ENCODE measurements at regions not wholly inside any gene's neighbourhood (a gene's known extent, or its start where the extent isn't known, plus 50 kb on each side); places are given as distances from the start of the nearest gene placed in this dataset.

DNA sequence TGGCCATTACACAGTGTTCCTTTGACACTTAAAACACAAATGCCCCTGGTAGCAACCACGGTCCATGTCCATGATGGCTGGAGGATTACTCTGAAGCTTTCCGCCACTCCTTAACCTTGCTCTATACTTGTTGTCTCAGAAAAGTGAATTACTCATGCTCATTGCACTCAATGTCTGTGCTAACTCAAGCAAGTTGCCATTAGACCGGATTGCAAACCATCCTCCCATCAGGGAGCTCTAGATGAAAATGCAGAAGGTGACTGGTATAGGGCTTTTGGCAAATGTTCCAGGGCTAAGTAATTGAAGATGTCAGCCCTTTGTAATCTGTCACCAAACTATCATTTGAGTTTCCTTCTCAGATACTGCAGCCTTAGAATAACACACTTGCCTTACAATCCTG, 1288.3 kb upstream of the B3GALT2 start:
- Histone ChIP-seq H3K9ac (ENCODE audit: low read length) (no peak overlapping the region), H3K4me1 (ENCODE audit: control insufficient read depth in 1 of 2, insufficient read depth in 2 of 2, low read length in 2 of 2) (no peaks in the 10 kb centered on the region), H3K4me2 (ENCODE audit: low read length) (no peak overlapping the region), H2AFZ (ENCODE audit: low read depth, low read length, poor library complexity, severe bottlenecking) (no peak overlapping the region), H3K9me3 (ENCODE audit: control insufficient read depth in 1 of 2, insufficient read depth in 1 of 2, low read depth in 1 of 2, low read length in 2 of 2) (no peaks in the 10 kb centered on the region), H4K20me1 (ENCODE audit: insufficient read depth) (no peaks in the 10 kb centered on the region), H3K9me2 (ENCODE audit: insufficient read depth) (no peaks in the 10 kb centered on the region), H3K4me3 (replicated peaks in 1 of 2; ENCODE audit: low read depth in 1 of 2, low read length in 2 of 2) (no peak overlapping the region), H3K27me3 (ENCODE audit: insufficient read depth, low read length) (no peaks in the 10 kb centered on the region), H3K36me3 (ENCODE audit: control insufficient read depth in 1 of 2, insufficient read depth in 2 of 2, low read length in 2 of 2) (no peaks in the 10 kb centered on the region), H3K79me2 (ENCODE audit: insufficient read depth, low read length) (no peaks in the 10 kb centered on the region), H3K27ac (ENCODE audit: low read depth, low read length) (no peak overlapping the region)
- ChIA-PET POLR2A (no interaction called here), CTCF (no interaction called here), RAD21 (ENCODE audit: low non-redundant PET in 1 of 2, low total read pairs in 2 of 2, uncharacterized antibody in 2 of 2, unreplicated experiment in 2 of 2) (no interaction called here)
- ATAC-seq (no peak), DNase-seq (ENCODE audit: low read depth, low spot score) (no peak)
- BruUV-seq (replicated peaks), result no TSS peak
- TF ChIP-seq ZFX (IDR thresholded peaks at IDR 0.05) (no peak), TCF7L2 (IDR thresholded peaks at IDR 0.05; ENCODE audit: borderline replicate concordance, extremely low read depth, insufficient read depth, insufficient read length) (no peak), POLR2AphosphoS5 (IDR thresholded peaks at IDR 0.05; ENCODE audit: low read depth, low read length) (no peak), EZH2 (IDR thresholded peaks at IDR 0.05) (no peak), SP1 (IDR thresholded peaks at IDR 0.05; ENCODE audit: low read depth) (no peak), FOSL1 (IDR thresholded peaks at IDR 0.05; ENCODE audit: low read depth) (no peak)
- TF ChIP-seq, protein P1, sequence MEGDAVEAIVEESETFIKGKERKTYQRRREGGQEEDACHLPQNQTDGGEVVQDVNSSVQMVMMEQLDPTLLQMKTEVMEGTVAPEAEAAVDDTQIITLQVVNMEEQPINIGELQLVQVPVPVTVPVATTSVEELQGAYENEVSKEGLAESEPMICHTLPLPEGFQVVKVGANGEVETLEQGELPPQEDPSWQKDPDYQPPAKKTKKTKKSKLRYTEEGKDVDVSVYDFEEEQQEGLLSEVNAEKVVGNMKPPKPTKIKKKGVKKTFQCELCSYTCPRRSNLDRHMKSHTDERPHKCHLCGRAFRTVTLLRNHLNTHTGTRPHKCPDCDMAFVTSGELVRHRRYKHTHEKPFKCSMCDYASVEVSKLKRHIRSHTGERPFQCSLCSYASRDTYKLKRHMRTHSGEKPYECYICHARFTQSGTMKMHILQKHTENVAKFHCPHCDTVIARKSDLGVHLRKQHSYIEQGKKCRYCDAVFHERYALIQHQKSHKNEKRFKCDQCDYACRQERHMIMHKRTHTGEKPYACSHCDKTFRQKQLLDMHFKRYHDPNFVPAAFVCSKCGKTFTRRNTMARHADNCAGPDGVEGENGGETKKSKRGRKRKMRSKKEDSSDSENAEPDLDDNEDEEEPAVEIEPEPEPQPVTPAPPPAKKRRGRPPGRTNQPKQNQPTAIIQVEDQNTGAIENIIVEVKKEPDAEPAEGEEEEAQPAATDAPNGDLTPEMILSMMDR (IDR thresholded peaks at IDR 0.05 in 2 of 3, conservative IDR thresholded peaks at IDR 0.05 in 1 of 3; ENCODE audit: borderline replicate concordance in 1 of 3, insufficient read depth in 1 of 3, low read depth in 2 of 3, low read length in 2 of 3), result no peak
- TF ChIP-seq, protein P2, sequence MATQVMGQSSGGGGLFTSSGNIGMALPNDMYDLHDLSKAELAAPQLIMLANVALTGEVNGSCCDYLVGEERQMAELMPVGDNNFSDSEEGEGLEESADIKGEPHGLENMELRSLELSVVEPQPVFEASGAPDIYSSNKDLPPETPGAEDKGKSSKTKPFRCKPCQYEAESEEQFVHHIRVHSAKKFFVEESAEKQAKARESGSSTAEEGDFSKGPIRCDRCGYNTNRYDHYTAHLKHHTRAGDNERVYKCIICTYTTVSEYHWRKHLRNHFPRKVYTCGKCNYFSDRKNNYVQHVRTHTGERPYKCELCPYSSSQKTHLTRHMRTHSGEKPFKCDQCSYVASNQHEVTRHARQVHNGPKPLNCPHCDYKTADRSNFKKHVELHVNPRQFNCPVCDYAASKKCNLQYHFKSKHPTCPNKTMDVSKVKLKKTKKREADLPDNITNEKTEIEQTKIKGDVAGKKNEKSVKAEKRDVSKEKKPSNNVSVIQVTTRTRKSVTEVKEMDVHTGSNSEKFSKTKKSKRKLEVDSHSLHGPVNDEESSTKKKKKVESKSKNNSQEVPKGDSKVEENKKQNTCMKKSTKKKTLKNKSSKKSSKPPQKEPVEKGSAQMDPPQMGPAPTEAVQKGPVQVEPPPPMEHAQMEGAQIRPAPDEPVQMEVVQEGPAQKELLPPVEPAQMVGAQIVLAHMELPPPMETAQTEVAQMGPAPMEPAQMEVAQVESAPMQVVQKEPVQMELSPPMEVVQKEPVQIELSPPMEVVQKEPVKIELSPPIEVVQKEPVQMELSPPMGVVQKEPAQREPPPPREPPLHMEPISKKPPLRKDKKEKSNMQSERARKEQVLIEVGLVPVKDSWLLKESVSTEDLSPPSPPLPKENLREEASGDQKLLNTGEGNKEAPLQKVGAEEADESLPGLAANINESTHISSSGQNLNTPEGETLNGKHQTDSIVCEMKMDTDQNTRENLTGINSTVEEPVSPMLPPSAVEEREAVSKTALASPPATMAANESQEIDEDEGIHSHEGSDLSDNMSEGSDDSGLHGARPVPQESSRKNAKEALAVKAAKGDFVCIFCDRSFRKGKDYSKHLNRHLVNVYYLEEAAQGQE (IDR thresholded peaks at IDR 0.05; ENCODE audit: low read depth), result no peak
- intact Hi-C loops (cut with micrococcal nuclease), result no loop called here

Measured in HCT116 (cell line).